HG03442 (cell line): ENCODE measurements at regions not wholly inside any gene's neighbourhood (a gene's known extent, or its start where the extent isn't known, plus 50 kb on each side); places are given as distances from the start of the nearest gene placed in this dataset.
"Not testable (repeated sequence)": the region's sequence is repeated elsewhere in the genome, so short reads cannot be mapped to it uniquely, and the experiment has no call there.

Experiments
- ATAC-seq: cut with Tn5 transposase; IDR thresholded peaks from one replicate; pipeline ENCODE4 v1.9.1; 2021; ENCODE audit warnings: mild to moderate bottlenecking, moderate library complexity; ENCODE audit not compliant: unreplicated experiment

DNA sequence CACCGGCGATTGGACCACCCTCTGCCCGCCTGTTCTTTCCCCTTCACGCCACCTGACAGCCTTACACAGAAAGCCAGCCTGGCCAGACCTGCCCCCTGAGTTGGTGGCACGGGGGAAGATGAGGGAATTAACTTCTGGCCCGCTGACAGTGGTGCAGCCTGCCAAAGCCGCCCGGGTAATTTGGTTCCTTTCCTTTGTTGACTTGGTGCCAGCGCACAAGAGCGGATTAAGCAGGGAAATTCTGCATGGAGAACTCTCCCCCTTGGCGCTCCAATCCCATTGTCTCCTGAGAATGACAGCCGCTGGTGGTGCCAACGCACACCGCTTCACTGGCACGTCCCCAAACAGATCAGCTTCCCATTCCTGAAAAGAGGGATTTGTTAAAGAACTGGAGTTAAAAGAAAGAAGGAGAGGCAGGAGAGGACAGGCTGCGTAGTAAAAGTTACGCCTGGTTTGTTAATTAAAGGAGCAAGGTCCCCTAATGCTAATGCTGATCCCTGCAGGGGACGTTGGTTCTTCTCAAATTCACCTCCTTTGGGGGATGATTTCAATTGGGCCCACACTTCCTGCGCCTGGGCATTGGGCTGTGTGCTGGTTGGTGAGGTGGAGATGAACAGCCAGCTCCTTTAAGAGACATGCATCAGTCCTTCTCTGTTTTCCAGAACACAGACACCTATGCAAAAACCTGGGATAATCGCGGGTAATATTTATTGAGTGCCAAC lies 286.8 kb downstream of the MYCN start:
- no peak for ATAC-seq

DNA sequence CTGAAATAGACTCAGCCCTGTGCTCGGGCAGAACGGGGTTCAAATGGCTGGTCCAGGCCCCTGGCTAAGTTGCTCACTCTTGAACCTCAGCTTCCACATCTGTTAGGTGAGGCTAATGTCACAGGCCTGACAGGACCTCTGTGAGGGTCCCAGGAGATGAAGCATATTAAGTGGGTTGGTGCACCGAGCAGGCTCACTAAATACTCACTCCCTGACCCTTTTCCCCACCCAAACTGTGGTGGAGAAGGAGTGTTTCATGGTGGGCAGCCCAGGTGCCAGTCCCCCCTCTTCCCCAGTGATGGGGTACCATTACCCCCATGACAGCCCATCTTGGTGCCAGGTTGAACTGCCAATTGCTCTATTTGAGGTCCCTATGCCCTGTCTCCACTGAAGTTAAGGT lies 286.0 kb downstream of the MYCN start:
- no peak for ATAC-seq

DNA sequence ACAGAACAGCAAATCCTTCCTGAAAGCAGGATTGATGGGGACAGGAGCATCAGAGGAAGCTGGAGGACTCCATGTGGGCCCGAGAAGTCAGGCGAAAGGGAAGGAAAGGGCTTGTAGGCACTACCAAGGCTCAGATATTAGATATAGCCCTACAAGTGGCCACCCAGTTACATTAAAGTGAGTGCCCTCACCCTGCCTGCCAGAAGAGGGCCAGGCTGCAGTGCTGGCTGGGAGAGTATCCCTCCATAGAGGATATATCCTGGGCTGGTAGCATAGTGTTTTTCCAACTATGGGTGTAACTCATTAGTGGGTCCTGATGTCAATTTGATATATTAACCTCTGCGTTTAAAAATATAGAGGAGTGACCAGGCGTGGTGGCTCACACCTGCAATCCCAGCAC lies 285.2 kb downstream of the MYCN start:
- no peak for ATAC-seq

DNA sequence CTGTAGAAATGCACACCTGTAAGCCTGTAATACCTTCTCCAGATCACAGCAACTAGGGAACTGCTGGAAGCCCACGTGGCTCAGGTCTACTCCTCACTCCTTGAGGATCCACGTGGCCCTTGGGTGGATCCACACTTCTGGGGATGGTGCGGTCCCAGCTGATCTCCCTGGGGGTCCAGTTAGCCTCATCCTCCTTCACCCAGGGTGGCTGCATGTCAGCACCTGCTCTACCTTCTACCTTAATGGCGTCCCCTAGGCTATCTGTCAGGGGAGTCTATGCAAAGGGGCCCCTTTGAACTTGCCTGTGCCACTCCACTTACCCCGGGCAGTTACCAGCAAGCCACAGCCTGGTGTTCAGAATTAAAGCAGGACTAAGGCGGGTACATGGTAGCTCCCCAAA lies 284.7 kb downstream of the MYCN start:
- no peak for ATAC-seq

DNA sequence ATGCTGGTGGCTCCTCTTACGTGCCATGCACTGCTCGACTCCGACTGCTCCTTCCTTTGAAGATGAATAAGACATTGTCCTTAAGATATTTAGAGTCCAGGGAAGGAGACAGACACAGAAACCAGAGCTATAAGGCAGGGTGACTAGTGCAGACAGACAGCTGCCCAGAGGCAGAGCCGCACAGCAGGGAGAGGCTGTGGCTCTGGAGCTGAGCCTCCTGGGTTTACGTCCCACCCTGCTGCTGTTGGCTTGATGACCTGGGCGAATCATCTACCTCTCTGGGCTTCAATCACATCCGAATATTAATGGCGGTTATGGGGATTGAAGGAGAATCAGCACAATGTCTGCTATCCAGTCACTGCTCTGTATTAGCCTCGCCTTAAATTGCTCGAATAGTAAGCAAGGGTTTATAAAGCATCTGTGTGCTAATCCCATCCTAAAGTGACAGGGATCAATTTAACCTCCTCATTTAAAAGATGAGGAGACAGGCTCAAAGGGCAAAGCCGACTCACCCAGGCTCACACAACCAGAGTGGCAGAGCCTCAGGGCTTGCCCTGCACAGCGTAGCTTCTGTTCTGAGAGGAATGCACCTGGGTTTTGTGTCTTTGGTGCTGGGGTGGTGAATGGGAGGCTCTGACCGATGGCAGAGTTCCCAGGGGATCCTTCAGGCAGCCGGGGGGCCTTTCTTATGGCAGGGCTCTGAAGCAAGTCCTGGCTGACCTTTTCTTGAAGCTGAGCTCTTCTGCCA lies 284.1 kb downstream of the MYCN start:
- ATAC-seq, result no peak

DNA sequence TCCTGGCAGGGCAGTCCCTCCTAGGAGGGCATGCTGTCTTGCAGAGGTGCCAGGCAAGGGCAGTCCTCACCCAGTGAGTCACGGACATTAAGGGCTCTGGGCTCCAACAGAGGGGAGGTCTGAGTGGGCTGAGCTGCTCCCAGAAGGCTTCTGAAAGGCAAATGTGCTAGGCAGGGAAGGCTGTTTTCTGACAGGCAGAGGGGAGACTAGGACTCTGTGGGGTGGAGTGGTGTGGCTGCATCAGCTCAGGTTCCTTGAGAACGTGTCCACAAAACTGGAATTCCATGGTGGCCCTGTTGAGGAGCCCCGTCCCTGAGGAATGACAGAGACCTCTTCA lies 283.5 kb downstream of the MYCN start:
- no peak for ATAC-seq

DNA sequence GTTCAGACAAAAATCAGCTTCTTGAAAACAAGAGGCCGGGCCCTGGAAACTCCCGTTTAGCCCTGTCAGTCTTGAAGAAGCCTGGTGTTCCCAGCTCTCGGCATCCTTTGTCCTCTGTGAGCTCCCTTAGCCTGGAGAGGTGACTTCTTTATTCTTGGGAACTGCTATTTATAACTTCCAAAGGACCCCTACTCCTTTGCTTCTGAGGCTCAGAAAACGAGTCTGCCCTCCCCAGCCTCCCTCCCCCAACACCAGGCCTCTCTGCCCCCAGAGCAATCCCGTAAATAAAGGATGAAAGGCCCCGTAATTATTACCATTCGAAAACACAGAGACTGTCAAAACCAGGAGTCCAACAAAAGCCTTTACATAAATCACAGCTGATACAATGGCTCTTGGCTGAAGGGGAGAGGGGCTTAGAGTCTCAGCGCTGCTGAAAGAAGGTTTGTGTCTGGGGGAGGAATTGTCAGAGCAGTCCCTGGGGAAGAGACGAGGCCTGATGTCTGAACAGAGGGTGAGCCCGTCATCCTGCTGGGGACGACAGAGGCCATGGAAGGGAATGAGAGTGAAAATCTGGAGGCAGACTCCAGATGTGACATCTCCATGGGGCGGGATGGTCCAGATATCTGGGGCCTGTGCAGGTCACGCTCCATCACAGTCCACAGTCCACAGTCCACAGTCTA lies 283.0 kb downstream of the MYCN start:
- no peak for ATAC-seq

DNA sequence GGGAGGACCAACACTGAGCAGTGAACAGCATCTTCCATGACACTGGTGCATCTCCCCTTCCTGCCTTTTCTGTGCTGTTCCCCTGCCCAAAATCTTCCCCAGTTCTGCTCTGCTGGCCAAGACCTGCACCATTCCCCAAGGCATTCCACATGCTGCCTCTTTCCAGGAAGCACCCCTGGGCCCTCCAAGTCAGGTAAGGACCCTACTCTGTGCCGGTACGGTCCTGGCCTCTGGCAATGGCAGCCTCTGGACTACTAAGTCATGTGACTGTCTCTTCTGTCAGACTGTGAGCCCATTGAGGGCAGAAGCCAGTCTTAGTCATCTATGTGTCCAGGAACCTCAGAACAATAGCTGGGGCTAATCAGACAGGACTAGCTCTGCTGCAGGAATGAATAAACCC lies 282.0 kb downstream of the MYCN start:
- no peak for ATAC-seq

DNA sequence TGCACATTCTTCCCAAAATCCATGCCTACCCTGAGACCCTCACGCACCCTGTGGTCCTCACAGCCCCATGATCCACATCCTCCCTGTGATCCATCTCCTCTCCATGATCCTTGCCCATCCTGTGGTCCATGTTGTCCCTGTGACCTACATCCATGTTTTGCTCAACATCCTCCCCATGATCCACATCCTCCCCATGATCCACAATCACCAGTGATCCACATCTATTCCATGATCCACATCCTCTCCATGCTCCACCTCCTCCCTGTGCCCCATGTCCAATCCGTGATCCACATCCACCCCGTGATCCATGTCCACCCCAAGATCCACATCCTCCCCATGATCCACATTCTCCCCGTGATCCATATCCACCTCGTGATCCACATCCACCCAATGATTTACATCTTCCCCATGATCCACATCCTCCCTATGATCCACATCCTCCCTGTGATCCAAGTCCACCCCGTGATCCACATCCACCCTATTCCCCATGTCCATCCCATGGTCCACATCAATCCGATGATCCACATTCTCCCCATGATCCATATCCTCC lies 281.2 kb downstream of the MYCN start:
- no peak for ATAC-seq

DNA sequence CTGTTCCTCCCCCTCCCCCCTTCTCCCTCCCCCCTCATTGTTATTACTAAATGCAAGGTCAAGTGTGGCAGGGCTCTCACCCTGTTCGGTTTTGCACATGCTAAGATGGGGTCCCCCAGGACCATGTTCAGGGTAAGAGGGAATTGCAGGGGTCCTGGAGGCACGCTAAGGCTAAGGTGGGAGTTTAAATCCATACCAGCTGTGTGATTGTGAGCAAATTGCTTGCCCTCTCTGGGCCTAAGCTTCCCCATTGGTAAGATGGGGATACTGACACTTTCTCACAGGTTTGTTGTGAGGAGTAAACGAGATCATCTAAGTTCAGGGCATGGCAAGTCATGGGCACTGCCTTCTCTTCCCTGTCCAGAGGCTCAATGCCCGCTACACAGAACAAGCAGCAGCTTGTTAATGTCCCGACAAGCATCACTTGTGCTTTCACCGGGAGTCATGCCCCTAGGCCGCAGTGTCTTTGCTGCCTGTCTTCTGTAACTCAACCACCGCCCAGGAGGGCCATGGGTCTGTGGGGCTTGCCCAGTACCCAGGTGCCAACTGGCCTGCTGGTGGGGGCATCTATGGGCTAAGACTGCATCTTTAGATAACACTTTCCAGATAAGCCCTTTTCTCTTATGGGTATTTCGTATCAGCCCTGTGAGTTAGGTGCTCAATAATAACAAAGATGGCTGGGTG lies 279.1 kb downstream of the MYCN start:
- no peak for ATAC-seq

DNA sequence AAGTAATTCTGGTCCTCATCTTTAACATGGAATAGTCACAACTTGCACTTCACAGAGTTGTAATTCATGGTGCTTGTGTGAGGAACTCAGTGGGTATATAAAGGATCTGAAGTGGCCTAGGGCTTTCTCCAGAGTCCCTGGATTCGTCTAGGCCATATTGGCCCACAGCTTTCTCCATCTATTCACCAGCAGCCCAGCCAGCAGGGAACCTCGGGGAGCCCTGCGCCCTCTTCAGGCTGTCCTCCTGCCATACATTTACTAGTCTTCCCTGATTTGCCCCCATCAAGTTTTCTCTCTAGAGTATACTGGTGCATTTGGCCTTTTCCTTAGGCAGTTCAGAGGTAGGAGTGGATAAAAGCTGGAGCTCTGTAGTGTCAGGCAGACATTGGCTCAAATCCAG lies 278.3 kb downstream of the MYCN start:
- ATAC-seq, result no peak

DNA sequence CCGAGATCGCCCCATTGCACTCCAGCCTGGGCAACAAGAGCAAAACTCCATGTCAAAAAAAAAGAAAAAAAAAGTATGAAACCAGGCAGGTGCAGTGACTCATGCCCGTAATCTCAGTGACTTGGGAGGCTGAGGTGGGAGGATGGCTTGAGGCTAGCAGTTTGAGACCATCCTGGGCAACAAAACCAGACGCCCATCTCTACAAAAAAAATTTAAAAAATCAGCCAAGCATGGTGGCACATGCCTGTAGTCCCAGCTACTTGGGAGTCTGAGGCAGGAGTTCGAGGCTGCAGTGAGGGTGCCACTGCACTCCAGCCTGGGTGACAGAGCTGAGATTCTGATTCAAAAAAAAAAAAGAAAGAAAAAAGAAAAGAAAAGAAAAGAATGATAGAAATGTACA lies 277.8 kb downstream of the MYCN start:
- no peak for ATAC-seq

DNA sequence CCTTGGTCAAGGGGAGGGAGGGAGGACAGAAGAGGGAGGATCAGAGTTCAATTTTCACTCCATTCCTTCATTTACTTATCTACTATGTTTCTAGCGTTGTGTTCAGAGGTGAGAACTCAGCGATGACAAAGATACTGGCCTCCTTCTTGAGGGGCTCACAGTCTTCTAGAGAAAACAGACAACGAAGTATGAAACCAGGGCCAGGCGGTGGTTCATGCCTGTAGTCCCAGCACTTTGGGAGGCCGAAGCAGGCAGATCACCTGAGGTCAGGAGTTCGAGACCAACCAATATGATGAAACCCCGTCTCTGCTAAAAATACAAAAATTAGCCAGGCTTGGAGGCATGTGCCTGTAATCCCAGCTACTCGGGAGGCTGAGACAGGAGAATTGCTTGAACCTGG lies 277.4 kb downstream of the MYCN start:
- ATAC-seq, result not testable (repeated sequence)

DNA sequence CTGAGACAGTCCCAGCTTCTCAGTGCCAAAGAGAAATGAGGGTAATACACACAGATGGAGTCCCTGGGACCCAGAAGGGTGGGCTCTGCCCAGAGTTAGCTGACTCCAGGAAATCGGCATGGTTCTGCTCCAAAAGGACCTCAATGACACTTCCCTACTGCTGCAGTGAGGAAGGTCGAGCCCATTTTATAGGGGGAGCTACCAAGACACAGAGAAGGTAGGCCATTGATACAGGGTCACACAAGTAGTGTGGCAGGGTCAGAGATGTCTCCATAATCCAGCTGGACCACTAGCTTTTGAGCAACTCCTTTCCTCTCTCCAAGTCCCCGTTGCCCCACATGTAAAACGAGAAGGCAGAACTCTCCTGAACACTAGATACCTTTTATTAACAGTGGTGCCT lies 276.9 kb downstream of the MYCN start:
- ATAC-seq, result no peak

DNA sequence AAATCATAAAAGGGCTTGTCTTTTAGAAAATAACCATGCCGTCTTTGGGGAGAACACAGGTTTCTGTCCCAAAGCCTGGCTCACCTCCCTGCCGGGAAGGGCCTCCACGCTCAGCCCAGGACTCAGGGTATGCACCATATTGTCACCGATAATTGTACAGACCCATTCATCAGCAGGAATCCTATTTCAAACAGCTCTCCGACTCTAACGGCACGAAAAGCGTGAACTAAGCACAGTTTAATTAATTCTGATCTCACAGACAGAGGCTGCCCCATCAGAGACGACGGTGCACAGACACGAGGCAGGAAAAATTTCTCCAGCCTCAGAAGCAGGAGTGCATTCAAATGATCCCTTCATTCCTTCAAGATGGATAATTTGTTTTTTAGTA lies 276.2 kb downstream of the MYCN start:
- ATAC-seq, result no peak

DNA sequence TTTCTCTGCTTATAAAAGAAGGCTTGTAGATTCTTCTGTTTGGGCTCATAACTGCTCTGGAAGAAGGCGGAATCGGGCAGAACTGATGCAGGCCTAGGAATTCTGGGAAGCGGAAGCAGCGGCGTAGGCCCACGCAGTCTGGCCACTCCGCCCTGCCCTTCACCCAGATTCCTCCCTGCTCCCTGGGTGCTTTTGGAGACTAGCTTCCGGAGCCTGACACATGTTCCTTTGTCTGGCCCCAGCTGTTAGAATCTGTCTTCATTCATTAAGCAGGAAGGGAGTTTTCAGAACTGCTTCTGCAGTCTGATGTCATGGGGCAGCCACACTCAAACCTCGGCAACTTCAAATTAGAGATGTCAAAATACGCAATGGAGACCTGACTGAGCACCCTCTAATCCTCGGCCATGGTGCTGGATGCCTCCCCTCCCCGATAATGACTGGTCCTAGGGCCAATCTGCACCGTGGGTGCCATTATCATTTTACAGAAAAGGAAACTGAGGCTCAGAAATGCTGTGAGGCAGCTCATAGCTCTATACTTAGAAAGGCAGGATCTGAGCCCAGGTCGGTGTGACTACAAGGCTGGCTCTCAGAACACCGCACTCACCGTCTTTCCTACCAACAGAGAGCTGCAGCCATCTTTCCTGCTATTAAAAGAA lies 275.7 kb downstream of the MYCN start:
- no peak for ATAC-seq

DNA sequence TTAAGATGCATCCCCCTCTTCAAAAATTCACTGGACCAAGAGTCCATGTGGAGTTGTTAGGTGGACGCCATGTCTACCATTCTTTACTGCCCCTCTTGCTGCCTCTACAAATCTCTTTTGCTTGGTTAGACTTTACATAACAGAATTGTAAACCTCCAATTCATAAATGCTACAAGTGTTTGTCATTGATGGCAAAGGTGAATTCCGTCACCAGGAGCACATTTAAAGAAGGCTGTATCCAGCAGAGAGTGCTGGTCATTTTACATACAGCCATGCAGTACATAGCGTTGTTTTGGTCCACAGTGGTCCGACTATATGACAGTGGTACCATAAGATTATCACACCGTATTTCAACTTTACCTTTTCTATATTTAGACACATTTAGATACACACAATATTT lies 274.5 kb downstream of the MYCN start:
- ATAC-seq, result no peak

DNA sequence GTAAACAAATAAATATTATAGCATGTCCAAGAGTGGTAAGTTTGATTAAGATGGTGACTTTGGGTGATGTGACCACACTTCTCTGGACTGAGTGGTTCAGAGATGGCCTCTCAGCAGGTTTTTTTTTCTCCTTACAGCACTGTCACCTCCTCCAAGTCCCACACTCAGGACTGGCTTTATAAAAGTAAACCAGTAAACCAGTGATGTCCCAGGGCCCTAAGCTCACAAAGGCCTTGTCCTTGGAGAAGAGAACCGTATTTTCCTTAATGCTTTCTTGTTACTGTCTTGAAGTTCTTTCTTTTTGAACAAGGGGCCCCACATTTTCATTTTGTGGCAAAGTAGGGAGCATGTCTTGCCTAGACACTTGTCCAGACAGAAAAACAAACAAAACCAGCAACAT lies 274.0 kb downstream of the MYCN start:
- no peak for ATAC-seq

DNA sequence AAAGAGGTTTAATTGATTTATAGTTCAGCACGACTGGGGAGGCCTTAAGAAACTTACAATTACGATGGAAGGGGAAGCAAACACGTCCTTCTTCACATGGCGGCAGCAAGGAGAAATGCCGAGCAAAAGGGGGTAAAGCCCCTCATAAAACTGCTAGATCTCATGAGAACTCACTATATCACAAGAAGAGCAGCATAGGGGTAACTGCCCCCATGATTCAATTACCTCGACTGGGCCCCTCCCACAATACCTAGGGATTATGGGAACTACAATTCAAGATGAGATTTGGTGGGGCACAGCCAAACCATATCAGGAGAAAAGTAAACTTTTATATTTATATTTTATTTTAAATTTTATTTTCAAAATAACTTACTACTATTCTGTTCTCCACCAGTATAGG lies 272.0 kb downstream of the MYCN start:
- ATAC-seq, result no peak

DNA sequence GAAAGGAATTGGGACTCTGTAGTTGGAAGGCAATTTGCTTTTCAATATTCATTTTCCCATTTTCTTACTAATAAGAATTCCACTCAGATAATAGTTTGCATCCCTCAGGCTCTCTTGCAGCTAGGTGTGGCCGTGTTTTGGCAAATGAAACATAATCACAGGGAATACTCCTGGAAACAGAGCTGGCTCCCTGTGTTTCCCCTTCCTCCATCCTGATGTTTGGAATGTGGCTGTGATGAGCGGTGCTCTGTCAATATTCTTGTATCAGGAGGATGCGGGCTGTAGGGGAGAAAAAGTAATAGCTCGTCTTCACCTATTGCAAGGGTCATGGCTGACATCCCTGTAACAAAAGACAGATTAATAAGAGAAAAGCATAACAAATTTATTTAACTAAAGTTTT lies 271.0 kb downstream of the MYCN start:
- ATAC-seq, result no peak

DNA sequence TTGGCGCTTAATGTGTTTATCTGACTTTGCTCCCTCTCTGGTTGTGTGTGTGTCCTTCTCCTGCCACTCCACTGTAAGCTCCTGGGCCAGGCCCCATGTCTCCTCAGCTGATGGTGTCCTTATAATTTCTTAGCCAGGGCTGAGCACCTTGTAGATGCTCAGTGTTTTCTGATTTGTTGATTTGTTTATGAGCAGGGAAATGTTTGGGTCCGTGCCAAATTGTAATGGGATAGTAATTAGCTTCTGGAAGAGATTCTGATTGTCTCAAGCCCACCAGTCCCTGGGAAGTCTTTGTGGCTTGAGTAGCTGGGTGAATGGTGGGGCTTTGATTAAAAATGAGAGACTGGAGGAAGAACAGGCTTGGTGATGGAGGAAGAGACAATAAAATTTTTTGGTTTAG lies 270.5 kb downstream of the MYCN start:
- no peak for ATAC-seq
